Stimulated activated naive B cell treated with anti-CD40 and anti-IgM and Interleukin-4, amounts not matched to agents 10 μg/mL and 1 μg/mL and 100 μg/mL, for 72 hours (primary cell): ENCODE measurements at regions not wholly inside any gene's neighbourhood (a gene's known extent, or its start where the extent isn't known, plus 50 kb on each side); places are given as distances from the start of the nearest gene placed in this dataset.
"Not testable (repeated sequence)": the region's sequence is repeated elsewhere in the genome, so short reads cannot be mapped to it uniquely, and the experiment has no call there.

Source experiments
- ATAC-seq, 2 donors: fragments of 150-1000 bp; cut with Tn5 transposase; replicated peaks; 2 replicates each; pipeline ENCODE4 v1.10.0; 2021; ENCODE audit warnings: moderate library complexity in 1 of 2
- DNase-seq: peaks from one replicate; pipeline ENCODE4 v3.0.0; 2021
- H3K27ac Mint-ChIP-seq: one replicate; pipeline ENCODE4 v1.8.0; 2022; ENCODE audit warnings: mild to moderate bottlenecking, mixed read lengths
- H3K27me3 Mint-ChIP-seq, 2 donors: one replicate each; pipeline ENCODE4 v1.8.0; 2022; ENCODE audit warnings: mixed read lengths in 2 of 2
- H3K36me3 Mint-ChIP-seq, 2 donors: one replicate each; pipeline ENCODE4 v1.8.0; 2022; ENCODE audit warnings: mixed read lengths in 2 of 2, mild to moderate bottlenecking in 1 of 2
- H3K4me1 Mint-ChIP-seq, 2 donors: one replicate each; pipeline ENCODE4 v1.8.0; 2022; ENCODE audit warnings: mixed read lengths in 2 of 2, mild to moderate bottlenecking in 1 of 2
- H3K4me3 Mint-ChIP-seq, 2 donors: one replicate each; pipeline ENCODE4 v1.8.0; 2022; ENCODE audit warnings: mild to moderate bottlenecking in 2 of 2, mixed read lengths in 2 of 2, moderate library complexity in 1 of 2
- H3K9me3 Mint-ChIP-seq, 2 donors: one replicate each; pipeline ENCODE4 v1.8.0; 2022; ENCODE audit warnings: mixed read lengths in 2 of 2, mild to moderate bottlenecking in 1 of 2

GRCh38 chr4:131810565-131810964 is 1338.5 kb upstream of the PCDH10 start:
- H3K4me1 Mint-ChIP-seq, H3K9me3 Mint-ChIP-seq: not testable (repeated sequence)

More at GRCh38 chr4:131810565-131810964, 1338.5 kb upstream of the PCDH10 start:
- ATAC-seq, H3K36me3 Mint-ChIP-seq, H3K27me3 Mint-ChIP-seq, H3K27ac Mint-ChIP-seq, H3K4me3 Mint-ChIP-seq, DNase-seq: not testable (repeated sequence)
